B cell (primary cell): ENCODE measurements at regions not wholly inside any gene's neighbourhood (a gene's known extent, or its start where the extent isn't known, plus 50 kb on each side); places are given as distances from the start of the nearest gene placed in this dataset.
"Not testable (repeated sequence)": the region's sequence is repeated elsewhere in the genome, so short reads cannot be mapped to it uniquely, and the experiment has no call there.

ENCODE experiments used
- ATAC-seq: fragments of 200-7000 bp; cut with Tn5 transposase; one replicate; pipeline ENCODE4 v1.10.0; 2021; ENCODE audit warnings: low read depth, mild to moderate bottlenecking, moderate number of reproducible peaks, moderate library complexity
- CTCF ChIA-PET: fragments of 350-600 bp; sonication (Branson Sonifier 250); formaldehyde crosslinking; loops from one replicate; lab custom pipeline; 2021; ENCODE audit warnings: antibody characterized with exemption, inconsistent platforms; lab: Charles Lee
- POLR2A ChIA-PET: fragments of 350-600 bp; sonication (Branson Sonifier 250); formaldehyde crosslinking; loops from one replicate; lab custom pipeline; 2021; ENCODE audit warnings: antibody characterized with exemption; lab: Charles Lee
- DNase-seq: peaks from one replicate; pipeline ENCODE4 v3.0.0; 2013
- H2AFZ ChIP-seq: 2 replicates; pipeline ENCODE4 v1.6.1; 2012; ENCODE audit warnings: mild to moderate bottlenecking, low read depth, low read length; ENCODE audit not compliant: insufficient read depth, poor library complexity, severe bottlenecking
- H3K27ac ChIP-seq, 2 donors: 1 replicate in 1 of 2; 2 replicates in 1 of 2; pipeline ENCODE4 v1.5.1; 2012 to 2013; ENCODE audit warnings: low read length in 2 of 2, mild to moderate bottlenecking in 2 of 2, moderate library complexity in 1 of 2
- H3K27me3 ChIP-seq, 4 experiments: fragments of 200-600 bp in 1 of 4; sonication (generic) in 1 of 4; replicated peaks in 1 of 4; 1 replicate in 2 of 4; 2 replicates in 2 of 4; pipeline versions ENCODE4 v1.6.1 to v1.7.0; 2013 to 2016; ENCODE audit warnings: low read length in 3 of 4, mild to moderate bottlenecking in 2 of 4, mixed read lengths in 1 of 4, moderate library complexity in 1 of 4; ENCODE audit not compliant: insufficient read depth in 4 of 4, control insufficient read depth in 3 of 4; ENCODE audit errors: control extremely low read depth in 1 of 4
- H3K36me3 ChIP-seq, 2 experiments: replicated peaks in 1 of 2; 1 replicate in 1 of 2; 2 replicates in 1 of 2; pipeline versions ENCODE4 v1.6.1 to v1.7.1; 2013; ENCODE audit warnings: low read length in 1 of 2; ENCODE audit not compliant: insufficient read depth in 2 of 2, control insufficient read depth in 1 of 2; ENCODE audit errors: control extremely low read depth in 1 of 2, extremely low read depth in 1 of 2
- H3K4me1 ChIP-seq, 2 donors: fragments of 200-600 bp in 1 of 2; sonication (generic) in 1 of 2; 1 replicate in 1 of 2; 2 replicates in 1 of 2; pipeline versions ENCODE4 v1.5.1 to v1.6.1; 2013 to 2017; ENCODE audit warnings: low read length in 2 of 2; ENCODE audit not compliant: control insufficient read depth in 2 of 2, insufficient read depth in 2 of 2
- H3K4me2 ChIP-seq: replicated peaks from 2 replicates; pipeline ENCODE3; 2012; ENCODE audit warnings: mild to moderate bottlenecking, low read depth, low read length; ENCODE audit not compliant: poor library complexity, severe bottlenecking
- H3K4me3 ChIP-seq, 5 experiments: fragments of 200-600 bp in 1 of 5; sonication (generic) in 1 of 5; 1 replicate in 3 of 5; 2 replicates in 2 of 5; pipeline versions ENCODE4 v1.5.1 to v1.7.0; 2011 to 2016; ENCODE audit warnings: low read length in 4 of 5, mild to moderate bottlenecking in 4 of 5, low read depth in 2 of 5, control low read depth in 1 of 5, moderate library complexity in 1 of 5; ENCODE audit not compliant: insufficient read depth in 1 of 5; ENCODE audit errors: control extremely low read depth in 1 of 5, extremely low read depth in 1 of 5
- H3K79me2 ChIP-seq: fragments of 200-600 bp; sonication (generic); one replicate; pipeline ENCODE4 v1.6.0; 2016; ENCODE audit warnings: low read length; ENCODE audit not compliant: control insufficient read depth, insufficient read depth
- H3K9ac ChIP-seq: fragments of 200-600 bp; sonication (generic); 2 replicates; pipeline ENCODE4 v1.6.1; 2017; ENCODE audit warnings: mild to moderate bottlenecking, low read length, moderate library complexity
- H3K9me3 ChIP-seq, 3 donors: one replicate each; pipeline versions ENCODE4 v1.6.1 to v1.7.1; 2013; ENCODE audit warnings: low read length in 2 of 3; ENCODE audit not compliant: control insufficient read depth in 2 of 3, insufficient read depth in 1 of 3; ENCODE audit errors: control extremely low read depth in 1 of 3
- H4K20me1 ChIP-seq: 2 replicates; pipeline ENCODE4 v1.6.0; 2012; ENCODE audit warnings: mild to moderate bottlenecking, low read length; ENCODE audit not compliant: insufficient read depth, control insufficient read depth, poor library complexity, severe bottlenecking
- H3K27ac Mint-ChIP-seq: one replicate; pipeline ENCODE4 v1.8.0; 2021; ENCODE audit warnings: mixed read lengths
- H3K27me3 Mint-ChIP-seq: one replicate; pipeline ENCODE4 v1.8.0; 2021; ENCODE audit warnings: mixed read lengths
- H3K4me1 Mint-ChIP-seq: one replicate; pipeline ENCODE4 v1.8.0; 2021; ENCODE audit warnings: mixed read lengths
- H3K4me3 Mint-ChIP-seq: one replicate; pipeline ENCODE4 v1.8.0; 2021; ENCODE audit warnings: mixed read lengths
- H3K9me3 Mint-ChIP-seq: one replicate; pipeline ENCODE4 v1.8.0; 2022; ENCODE audit warnings: mixed read lengths; ENCODE audit not compliant: insufficient read depth
- WGBS: methylation state at CpG from one replicate; pipeline ENCODE4 v1.1.5; 2013; ENCODE audit warnings: missing lambda C conversion rate; ENCODE audit not compliant: insufficient coverage; 5-methylcytosine and 5-hydroxymethylcytosine counted together
- intact Hi-C: fragments of 100-400 bp; cut with micrococcal nuclease; formaldehyde crosslinking; loops from one replicate; pipeline ENCODE4 v1.10.0; 2022

DNA sequence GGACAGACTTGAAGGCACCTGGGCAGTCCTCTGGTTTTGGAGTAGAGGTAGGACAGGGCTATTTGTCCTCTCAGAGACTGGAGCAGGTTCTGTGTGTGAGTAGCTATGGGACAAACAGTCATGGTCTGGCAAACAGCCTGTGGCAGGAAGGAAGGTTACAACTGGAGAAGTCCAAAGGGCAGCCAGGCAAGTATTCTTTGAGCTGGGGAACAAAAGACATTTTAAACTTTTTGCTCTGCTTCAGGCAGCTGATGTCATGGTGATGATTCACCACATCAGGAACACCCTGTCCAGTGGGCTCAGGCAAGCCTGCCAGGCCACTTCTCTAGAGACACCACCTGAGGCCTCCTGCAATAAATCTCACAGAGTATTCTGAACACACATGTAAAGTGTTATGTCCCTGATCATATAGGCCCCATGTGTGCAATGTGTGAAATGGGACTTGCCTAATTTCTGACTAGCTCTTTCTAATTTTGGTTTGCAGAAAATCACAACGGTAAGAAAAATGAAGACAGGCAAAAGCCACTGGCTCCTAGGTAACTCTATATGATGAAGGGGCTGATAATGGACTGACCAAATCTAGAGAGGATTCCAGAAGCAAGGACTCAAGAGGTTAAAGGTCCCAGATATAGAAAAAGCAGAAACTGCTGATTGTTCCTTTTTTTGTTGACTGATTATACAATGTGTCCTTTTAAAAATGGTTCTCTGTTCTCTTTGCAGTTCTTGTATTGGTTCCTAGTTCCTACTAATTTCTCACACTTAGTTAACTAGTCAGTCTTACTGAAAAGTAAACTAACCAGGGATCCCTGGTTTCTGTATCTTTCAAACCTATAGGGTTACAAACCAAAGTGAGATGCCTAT lies 58.7 kb downstream of the PPIAL4G start:
- H3K36me3 ChIP-seq = peaks cover 1 to 14% of the 10 kb centered on the region in 2 experiments
- H3K9me3 Mint-ChIP-seq, H3K27ac ChIP-seq, H3K4me1 ChIP-seq, H4K20me1 ChIP-seq, intact Hi-C loops, CTCF ChIA-PET, H3K27me3 Mint-ChIP-seq, DNase-seq, H3K9me3 ChIP-seq, H3K4me3 ChIP-seq, H2AFZ ChIP-seq, H3K4me3 Mint-ChIP-seq, H3K4me1 Mint-ChIP-seq, H3K27me3 ChIP-seq, H3K79me2 ChIP-seq, ATAC-seq, H3K27ac Mint-ChIP-seq, H3K4me2 ChIP-seq, H3K9ac ChIP-seq, POLR2A ChIA-PET: not testable (repeated sequence)
- WGBS = no CpG with 5 or more reads among the region's 1 CpG

GRCh38 chr1:148422921-148423320 lies 60.2 kb downstream of the PPIAL4G start:
- H3K27me3 ChIP-seq, H3K27me3 Mint-ChIP-seq, H3K9me3 ChIP-seq, H3K36me3 ChIP-seq, H3K4me1 ChIP-seq, H3K4me3 ChIP-seq, H3K27ac Mint-ChIP-seq, H4K20me1 ChIP-seq, H3K4me3 Mint-ChIP-seq, H2AFZ ChIP-seq, H3K4me2 ChIP-seq, ATAC-seq, CTCF ChIA-PET, H3K79me2 ChIP-seq, H3K9ac ChIP-seq, H3K27ac ChIP-seq, intact Hi-C loops, H3K9me3 Mint-ChIP-seq, DNase-seq, POLR2A ChIA-PET, H3K4me1 Mint-ChIP-seq: not testable (repeated sequence)
- 100% methylated on average over 3 of the region's 4 CpGs for WGBS

DNA sequence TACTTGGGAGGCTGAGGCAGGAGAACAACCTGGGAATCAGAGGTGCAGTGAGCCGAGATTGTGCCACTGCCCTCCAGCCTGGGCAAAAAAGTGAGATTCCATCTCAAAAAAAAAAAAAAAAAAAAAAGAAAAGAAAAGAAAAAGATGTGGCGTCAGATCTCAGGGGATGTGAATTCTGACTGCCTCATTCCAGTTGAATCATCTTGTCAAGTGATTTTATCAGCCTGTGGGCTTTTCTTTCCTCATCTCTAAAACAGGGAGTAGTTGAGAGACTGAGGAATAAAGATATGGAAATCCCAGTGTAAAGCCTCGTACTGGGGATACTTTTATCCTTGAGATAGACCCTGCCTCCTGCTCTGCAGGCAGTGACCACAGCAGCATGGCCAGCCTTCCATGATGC lies 65.9 kb downstream of the PPIAL4G start:
- CTCF ChIA-PET, H2AFZ ChIP-seq, H3K9me3 ChIP-seq, H3K4me1 ChIP-seq, H3K79me2 ChIP-seq, POLR2A ChIA-PET, H4K20me1 ChIP-seq, H3K4me1 Mint-ChIP-seq, H3K9ac ChIP-seq, DNase-seq, H3K27me3 ChIP-seq, H3K27me3 Mint-ChIP-seq, intact Hi-C loops, H3K4me3 ChIP-seq, H3K4me2 ChIP-seq, H3K36me3 ChIP-seq, ATAC-seq, H3K27ac Mint-ChIP-seq, H3K27ac ChIP-seq, H3K4me3 Mint-ChIP-seq, H3K9me3 Mint-ChIP-seq: not testable (repeated sequence)
- no CpG with 5 or more reads among the region's 3 CpGs for WGBS

DNA sequence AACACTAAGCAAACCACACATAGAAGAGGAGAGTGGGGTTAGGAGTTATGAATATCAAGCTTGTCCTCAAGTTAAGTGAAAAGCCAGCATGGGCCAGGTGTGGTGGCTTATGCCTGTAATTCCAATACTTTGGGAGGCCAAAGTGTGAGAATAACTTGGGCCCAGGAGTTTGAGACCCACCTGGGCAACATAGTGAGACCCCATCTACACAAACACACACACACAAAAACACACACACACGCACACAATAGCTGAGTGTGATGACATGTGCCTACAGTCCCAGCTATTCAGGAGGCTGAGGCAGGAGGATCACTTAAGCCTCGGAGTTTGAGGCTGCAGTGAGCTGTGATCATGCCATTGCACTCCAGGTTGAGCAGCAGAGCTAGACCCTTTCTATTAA lies 69.7 kb downstream of the PPIAL4G start:
- H3K9me3 ChIP-seq, intact Hi-C loops, CTCF ChIA-PET, H3K4me3 Mint-ChIP-seq, POLR2A ChIA-PET, ATAC-seq, H2AFZ ChIP-seq, H3K27me3 Mint-ChIP-seq, H3K36me3 ChIP-seq, H3K27me3 ChIP-seq, H3K4me1 Mint-ChIP-seq, H3K9ac ChIP-seq, H4K20me1 ChIP-seq, H3K27ac ChIP-seq, H3K9me3 Mint-ChIP-seq, H3K27ac Mint-ChIP-seq, DNase-seq, H3K4me1 ChIP-seq, H3K4me2 ChIP-seq, H3K79me2 ChIP-seq, H3K4me3 ChIP-seq: not testable (repeated sequence)
- WGBS = 100% methylated on average over 1 of the region's 2 CpGs
